GM19043 (cell line): ENCODE measurements at regions not wholly inside any gene's neighbourhood (a gene's known extent, or its start where the extent isn't known, plus 50 kb on each side); places are given as distances from the start of the nearest gene placed in this dataset.
"Not testable (repeated sequence)": the region's sequence is repeated elsewhere in the genome, so short reads cannot be mapped to it uniquely, and the experiment has no call there.

Source experiments
- ATAC-seq: cut with Tn5 transposase; IDR thresholded peaks from one replicate; pipeline ENCODE4 v1.9.1; 2021; ENCODE audit warnings: low read depth; ENCODE audit not compliant: unreplicated experiment

DNA sequence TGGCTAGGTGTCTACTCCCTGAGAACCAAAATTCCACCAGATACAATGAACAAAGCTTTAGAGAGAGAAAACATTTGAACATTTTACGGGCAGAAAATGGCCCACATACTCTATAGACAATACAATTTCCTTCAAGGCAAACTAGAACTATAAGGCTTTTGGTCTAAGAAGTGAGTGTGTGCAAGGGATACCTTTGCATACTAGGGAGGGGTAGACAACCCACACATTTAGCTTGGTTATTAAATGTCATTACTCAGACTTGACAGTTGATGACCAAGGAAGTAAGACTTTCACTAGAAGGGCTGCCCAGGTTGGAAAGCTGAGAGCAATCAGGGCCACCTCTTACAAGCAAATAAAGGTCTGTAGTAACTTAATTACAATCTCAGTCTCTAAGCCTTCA is 64.0 kb upstream of the PLEKHM1 start:
- ATAC-seq: not testable (repeated sequence)

DNA sequence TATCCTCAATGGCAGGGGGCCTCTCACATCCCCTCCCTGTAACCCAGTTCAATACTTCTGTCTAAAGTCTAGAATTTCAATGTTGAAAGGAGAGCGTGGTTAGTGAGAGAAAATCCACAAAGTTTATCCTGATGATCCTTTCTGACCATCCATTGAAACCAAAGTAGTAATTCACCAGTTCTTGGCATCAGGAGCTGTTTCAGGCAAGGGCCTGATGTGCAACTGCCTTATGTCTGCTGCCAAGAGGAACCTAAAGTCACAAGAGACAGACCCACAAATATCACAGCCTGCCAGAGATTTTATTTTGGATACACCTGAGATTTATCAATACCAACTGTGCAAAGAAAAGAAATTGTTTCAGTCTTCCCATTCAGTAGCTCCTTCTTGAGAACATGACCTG is 68.3 kb upstream of the PLEKHM1 start:
- not testable (repeated sequence) for ATAC-seq

DNA sequence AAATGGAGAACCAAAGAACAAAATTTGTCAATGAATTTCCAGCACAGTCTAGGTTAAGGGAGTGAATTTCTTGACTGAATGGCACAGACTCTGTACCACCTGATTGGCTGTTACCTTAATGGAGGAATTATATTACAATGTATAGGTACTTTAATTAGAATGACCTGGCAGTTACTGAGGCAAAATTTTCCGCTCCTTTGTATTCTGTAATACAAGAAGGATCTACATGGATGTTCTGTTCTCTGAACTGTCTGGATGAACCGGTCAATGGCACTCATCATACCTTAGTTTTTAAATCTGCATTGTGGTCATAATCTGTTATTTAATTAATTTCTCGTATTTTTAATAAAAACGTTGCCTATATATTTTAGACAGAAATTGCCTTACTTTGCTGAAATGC is 72.3 kb upstream of the PLEKHM1 start:
- not testable (repeated sequence) for ATAC-seq

DNA sequence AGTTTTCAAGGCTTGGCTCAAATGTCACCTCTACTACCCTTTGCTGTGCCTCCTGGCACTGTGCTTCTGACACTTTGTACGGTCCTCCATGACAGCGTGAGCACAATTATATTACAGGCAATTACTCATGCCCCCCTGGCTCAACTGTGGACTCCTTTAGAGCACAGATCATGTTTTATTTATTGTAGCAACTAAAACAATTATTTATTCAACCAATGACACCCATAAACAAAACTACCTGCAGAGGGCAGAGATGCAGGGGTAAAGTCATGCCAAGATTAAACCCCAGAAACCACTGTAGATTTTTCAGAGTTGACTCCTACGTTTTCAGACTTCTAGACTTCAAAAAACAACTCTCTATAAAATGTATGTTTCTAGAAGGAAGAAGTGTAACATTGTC is 72.8 kb upstream of the PLEKHM1 start:
- not testable (repeated sequence) for ATAC-seq

DNA sequence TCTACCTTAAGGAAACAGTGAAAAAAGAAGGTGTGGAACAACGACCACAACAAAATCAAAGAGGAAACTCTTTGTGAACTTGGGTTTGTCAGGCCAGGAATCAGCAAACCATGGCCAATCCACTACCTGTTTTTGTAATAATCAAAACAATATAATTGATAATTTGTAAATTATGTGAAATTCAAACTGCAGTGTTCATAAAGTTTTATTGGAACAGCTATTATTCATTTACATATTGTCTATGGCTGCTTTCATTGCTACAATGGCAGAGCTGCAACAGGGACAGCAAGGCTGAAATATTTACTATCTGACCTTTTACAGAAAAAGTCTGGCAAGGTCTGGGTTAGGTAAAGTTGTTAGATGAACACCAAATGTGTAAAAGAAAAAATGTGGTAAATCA is 77.8 kb upstream of the PLEKHM1 start:
- not testable (repeated sequence) for ATAC-seq

DNA sequence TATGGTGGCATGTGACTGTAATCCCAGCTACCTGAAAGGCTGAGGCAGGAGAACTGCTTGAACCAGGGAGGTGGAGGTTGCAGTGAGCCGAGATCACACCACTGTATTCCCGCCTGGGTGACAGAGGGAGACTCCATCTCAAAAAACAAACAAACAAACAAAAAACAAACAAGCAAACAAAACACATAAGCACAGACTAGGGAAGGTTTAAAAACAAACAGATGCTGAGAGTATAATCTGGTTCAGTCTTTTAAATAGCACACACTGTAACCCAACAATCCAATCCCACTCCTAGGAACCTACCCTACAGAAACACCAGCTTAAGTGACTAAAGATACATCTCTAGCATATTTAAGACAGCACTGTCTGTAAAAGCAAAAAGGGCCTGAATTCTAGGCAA is 82.8 kb upstream of the PLEKHM1 start:
- ATAC-seq: not testable (repeated sequence)

DNA sequence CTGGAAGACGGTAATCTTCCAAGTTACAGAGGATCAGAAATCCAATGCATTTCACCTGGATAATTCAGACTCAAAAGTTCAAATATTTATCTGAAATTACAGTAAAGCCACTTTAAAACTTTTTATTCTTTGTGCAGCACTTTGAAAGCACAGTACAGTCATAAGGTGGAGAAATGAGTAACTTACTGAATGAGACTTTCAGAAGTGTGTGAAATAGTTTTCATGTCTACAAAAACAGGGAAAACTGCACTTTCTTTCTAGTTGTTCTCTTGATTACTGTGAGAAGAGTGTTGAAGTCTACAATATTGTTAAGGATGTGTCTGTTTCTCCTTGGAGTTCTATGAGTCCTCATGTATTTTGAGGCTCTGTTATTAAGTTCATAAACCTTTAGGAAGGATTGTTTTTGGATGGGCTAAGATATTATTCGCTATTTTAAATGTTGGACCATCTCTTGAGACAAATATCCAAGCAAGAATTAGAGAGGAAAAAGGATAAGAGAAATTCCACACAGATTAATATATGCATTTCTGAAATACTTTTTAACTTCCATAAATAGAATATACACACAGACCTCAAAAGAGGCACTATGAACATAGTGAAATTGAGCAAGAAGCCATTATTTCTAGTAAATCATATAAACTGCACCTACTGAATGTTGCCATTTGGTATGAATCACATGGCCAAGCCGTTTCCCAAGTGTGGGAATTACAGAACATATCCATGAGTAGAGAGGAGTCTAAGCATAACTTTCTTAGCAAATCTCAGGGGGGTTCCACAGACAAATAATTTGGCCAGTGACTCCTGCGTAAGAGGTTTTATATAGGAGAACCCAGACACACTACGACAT is 83.6 kb upstream of the PLEKHM1 start:
- no peak for ATAC-seq

DNA sequence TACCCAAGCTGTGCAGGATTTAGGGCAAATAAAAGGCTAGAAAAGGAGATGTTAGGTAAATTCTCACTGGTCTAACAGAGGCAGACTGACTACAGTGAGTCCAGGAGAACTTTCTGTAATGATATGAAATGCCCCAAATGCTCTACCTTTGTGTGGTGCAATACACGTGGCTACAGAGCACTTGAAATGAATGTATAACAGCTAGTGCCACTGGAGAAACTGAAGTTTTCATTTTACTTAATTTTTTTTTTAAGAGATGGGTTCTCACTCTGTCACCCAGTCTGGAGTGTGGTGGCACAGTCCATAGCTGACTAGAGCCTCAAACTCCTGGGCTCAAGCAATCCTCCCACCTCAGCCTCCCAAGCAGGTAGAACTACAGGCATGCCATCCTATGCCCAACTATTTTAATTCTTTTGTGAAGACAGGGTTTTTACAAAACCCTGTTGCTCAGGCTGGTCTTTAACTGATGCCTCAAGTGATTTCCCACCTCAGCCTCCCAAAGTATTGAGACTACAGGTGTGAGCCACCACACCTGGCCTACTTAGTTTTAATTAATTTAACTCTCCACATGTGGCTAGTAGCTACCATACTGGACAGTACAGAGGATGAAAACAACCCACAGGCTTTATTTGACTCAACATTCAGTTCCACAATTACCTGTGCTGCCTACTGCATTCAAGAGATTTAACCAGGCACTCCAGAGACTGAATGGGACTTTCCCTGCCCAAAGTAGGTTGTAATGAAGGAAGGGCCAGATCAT is 84.8 kb upstream of the PLEKHM1 start:
- no peak for ATAC-seq

DNA sequence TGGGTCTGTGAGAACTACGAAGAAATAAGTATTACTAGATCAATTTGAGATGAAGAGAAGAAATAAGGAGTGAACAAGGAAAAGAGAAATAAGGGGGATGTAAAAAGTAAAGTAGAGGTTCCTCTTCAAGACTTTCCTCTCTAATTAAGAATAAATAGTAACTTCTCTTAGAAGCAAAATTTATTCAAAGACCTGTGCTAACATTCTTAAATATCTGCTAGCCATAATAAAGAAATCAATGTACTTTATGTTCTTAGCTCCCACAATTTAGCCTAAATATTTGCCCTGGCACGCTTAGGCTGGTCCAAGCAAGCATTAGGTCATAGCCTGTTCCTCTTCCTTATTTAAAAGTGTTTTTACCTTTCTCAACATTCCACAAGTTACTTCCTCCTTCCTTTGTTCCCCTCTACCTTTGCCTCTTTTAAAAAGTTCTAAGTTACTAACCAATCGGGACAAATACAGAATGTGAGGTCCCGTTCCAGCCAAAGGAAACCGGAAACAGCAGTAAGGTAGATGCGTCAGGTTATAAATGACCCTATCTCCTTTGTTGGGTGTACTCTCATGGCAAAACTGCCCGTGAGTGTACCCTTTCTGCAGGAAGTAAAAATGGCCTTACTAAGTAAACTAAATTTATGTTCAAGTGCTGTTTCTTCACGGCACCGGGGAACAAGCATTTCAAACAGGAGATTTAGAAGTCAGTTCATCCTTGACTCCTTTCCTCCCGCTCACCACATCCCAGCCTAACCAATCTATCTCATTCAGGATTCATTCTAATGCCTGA is 86.2 kb upstream of the PLEKHM1 start:
- ATAC-seq: not testable (repeated sequence)

DNA sequence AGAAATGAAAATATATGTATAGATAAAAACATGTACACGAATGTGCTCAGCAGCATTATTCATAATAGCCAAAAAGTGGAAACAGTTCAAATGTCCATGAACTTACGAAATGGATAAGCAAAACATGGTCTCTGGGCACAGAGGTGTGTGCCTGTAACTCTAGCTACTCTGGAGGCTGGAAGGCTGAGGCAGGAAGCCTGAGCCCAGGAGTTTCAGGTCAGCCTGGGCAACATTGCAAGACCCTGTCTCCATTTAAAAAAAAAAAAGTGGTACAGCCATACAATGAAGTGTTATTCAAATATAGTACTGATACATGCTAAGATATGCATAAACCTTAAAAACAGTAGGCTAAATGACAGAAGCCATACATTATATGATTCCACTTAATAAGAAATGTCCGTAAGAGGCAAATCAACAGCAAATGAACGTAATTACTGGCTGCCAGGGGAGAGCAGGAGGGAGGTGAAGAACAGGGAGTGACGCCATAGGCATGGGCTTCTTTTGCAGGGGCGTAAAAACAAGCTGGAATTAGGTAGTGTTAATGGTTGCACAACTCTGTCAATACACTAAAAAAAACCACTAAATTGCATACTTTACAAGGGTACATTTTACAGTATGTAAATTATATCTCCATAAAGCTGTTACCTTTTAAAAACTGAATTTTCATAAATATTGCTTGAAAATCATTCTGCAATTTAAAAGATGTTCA is 87.2 kb upstream of the PLEKHM1 start:
- no peak for ATAC-seq

DNA sequence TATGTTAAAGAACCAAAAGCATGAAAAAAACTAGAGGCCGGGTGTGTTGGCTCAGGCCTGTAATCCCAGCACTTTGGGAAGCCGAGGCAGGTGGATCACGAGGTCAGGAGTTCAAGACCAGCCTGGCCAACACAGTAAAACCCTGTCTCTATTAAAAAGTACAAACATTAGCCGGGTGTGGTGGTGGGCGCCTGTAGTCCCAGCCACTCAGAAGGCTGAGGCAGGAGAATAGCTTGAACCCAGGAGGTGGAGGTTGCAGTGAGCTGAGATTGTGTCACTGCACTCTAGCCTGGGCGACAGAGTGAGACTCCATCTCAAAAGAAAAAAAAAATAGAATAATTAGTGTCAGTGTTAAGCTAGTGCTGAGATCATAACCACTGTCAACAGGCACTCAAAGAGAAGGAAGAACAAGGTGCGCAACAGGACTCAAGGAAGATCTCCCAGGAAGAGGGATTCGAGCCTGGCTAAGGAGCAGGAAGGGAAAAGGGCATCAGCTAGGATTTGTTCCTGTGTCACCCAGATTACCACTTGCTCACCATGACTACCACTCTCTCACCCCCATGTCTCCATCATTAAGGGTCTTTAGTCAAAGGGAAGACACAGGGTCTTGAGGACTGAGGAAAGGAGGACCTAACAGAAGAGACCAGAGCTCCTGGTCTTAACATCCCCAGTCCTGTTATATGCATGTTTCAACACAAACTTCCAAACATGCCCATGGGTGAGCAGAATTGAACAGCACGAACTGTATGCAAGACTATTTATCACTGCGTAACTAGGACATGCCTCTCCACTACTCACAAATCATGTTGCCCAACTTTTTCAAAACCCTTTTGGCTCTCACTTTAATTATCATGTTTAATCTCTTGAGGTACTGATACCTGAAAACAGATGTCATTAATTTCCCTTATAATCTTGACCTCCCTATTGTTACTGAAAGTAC is 88.3 kb upstream of the PLEKHM1 start:
- no peak for ATAC-seq

DNA sequence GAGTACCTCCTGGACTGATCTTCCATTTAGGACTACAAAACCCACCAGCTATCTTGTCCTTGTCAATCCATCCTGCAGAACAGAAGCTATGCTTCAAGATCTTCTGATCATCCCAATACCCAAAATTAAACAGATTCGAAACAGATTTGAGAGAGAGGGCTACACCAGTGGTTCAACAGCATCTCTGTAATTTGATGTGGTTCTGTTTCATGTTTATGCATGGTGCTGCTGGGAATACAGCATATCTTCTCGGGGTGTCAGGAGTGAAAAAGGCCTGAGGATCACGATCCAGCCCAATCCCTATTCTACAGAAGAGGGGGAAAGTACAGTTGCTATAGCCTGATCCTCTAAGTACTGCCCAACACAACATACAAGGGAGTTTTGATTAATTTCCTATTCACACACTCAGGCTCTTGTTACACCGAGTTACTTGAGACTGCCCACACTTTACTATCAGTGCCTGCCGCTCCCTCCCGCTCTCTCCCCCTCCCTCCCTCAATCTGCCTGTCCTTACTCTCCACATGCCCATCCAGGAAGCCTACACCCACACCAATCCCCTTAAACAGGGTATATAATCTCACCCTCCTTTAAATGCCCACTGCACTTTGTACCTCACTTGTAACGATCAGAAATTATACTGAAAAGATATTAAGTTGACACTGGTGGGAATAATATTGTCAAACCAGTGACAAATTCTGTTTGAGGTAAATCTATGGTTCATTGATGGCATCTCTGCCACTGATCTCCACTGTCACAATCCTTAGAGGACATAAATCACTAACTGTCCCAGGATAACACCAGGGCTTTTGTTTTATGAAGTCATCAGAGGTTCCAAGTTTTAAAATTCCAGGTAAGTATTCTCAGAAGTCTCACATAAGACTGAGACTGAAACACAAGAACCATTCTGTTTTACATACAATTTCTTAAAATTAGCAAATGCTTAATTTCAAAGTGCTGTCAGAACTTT is 89.3 kb upstream of the PLEKHM1 start:
- no peak for ATAC-seq

DNA sequence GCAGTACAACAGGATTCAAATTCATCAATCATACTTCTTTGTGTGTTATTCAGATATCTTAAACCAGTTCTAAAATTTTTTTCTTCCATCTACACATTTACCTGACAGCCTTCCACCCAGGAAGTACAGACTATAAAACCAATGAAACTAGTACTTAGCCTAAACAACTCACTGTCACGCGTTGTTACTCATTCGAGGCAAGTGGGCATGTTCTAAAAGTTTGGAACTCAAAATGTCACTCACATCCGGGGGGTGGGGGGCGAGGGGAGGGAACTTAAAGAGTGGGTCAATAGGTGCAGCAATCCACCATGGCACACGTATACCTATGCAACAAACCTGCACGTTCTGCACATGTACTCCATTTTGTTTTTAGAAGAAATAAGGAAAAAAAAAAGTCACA is 90.4 kb upstream of the PLEKHM1 start:
- ATAC-seq: no peak

DNA sequence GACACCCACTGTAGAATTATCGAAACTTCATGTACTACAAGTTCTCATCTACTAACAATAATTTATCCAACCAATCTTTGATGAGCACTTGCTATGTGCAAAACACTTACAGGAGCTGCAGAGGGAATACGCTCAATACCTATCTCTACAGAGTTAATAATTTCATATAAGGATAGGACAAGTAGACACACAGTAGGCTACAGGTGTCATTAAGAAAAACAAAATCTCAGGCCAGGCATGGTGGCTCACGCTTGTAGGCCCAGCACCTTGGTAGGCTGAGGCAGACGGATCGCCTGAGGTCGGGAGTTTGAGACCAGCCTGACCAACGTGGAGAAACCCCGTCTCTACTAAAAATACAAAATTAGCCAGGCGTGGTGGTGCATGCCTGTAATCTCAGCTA is 91.3 kb upstream of the PLEKHM1 start:
- no peak for ATAC-seq

DNA sequence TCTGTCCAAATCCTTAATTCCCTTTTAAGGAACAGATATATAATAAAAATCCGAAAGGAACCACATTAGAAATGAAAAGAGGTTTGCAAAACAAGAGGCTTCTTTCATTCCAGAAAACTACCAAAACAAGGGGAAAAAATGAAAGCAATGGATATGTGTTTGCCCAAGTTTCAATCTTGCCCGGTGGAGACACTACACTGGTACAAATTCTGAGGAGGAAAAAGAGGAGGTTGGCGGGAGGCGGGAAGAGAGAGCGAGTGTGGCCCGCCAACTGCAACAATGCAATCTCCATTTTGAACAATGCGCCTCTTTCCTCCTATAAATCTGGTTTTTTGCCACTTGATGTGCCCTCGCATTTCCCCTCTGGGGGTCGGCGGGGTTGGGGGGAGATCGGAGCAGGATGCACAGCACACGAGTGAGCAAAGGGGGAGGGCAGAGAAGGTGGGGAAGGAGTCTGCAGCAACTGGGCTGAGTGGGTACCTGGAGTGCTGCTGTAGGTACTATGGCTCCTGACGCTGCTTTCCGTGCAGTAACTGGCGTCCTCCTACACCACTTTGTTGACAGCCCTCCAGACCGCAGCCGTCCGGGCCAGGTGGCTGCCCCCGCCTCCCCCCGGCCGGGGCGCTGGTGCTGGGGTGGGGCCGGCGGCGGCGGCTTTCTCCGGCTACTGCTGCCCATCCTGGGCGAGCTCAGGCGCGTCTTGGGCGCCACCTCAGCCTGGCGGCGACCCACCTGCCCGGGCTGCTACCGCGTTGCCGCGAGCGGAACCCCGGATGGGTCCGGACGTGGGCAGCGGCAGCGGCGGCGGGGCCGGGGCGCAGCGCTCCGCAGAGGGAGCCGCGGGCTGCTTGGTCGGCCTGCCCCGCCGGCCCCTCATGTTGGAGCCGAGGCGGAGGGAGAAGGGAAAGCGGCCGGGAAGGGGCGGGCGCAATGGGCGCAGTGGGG is 93.8 kb upstream of the PLEKHM1 start:
- peak; percentile 55 for ATAC-seq

DNA sequence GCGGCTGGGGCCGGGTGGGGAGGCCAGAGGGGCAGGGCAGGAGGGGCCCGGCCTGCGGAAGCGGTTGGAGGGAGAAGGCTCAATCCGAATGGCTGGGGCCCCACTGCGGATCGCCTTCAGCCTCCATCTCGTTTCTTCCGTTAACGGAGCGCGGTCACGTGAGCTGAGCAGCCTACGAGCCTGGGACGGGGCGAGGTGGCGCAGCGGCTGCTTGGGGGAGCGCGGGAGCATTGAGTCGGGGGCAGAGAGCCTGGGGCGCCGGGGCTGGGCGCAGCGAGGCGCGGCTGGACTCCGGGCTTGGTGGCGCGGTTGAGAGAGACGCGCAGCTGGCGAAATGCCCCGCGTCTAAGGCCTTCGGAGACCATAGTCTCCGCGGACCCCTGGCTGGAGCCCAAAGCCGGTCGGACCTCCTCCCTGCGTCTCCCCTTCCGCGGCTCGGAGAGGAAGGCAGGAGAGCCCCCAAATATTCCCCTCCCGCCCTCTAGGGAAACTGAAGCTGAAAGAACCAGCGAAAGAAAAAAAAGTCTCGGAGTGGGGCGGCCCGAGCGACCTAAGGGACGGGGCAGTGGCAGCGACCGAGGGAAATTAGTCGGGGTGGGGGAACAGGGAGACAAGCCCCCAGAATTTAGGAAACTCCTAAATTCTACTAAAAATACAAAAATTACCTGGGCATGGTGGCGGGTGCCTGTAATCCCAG is 94.7 kb upstream of the PLEKHM1 start:
- peak; percentile 61 for ATAC-seq
